ENCODE measurements at regions not wholly inside any gene's neighbourhood (a gene's known extent, or its start where the extent isn't known, plus 50 kb on each side); places are given as distances from the start of the nearest gene placed in this dataset.

DNA sequence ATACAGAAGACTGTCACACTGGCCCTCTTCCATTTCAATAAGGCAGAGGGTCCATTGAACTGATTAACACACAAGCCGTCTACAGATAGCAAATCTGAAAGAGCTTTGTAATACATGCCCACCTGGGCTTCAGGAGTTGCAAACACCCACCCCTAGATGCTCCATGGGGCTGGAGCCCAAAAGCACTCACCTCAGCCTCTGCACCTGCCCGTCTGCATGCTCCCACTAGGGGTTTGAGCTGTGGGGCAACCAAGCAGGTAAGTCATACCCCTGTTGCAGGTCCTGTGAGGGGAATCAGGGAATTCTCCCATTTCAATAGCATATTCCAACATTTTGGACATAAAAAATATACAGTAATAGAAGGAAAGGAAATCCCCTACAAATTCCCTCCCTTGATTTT, 243.0 kb upstream of the KCNIP4 start:
- no TSS peak for BruUV-seq (replicated peaks)
- intact Hi-C loops (cut with micrococcal nuclease; ENCODE audit: unreplicated experiment): no loop called here
- TF ChIP-seq NFYA (IDR thresholded peaks at IDR 0.05; ENCODE audit: borderline replicate concordance, low read depth, low read length) (no peak), TARDBP (IDR thresholded peaks at IDR 0.05; ENCODE audit: borderline replicate concordance) (no peak), MTA3 (IDR thresholded peaks at IDR 0.05; ENCODE audit: borderline replicate concordance, low read length) (no peak), RCOR1 (conservative IDR thresholded peaks at IDR 0.05; ENCODE audit: low read depth, low read length) (no peak), ESRRA (IDR thresholded peaks at IDR 0.05; ENCODE audit: low read length) (no peak), RFX5 (IDR thresholded peaks at IDR 0.05; ENCODE audit: low read depth, low read length) (no peak), E4F1 (IDR thresholded peaks at IDR 0.05; ENCODE audit: borderline replicate concordance, partially characterized antibody) (no peak), YBX1 (IDR thresholded peaks at IDR 0.05) (no peak), PAX8 (IDR thresholded peaks at IDR 0.05) (no peak), SP1 (IDR thresholded peaks at IDR 0.05; ENCODE audit: low read depth, low read length) (no peak), SUPT20H (IDR thresholded peaks at IDR 0.05; ENCODE audit: borderline replicate concordance, control insufficient read depth, low read depth, low read length) (no peak), HDAC2 (IDR thresholded peaks at IDR 0.05) (no peak), KAT2A (conservative IDR thresholded peaks at IDR 0.05; ENCODE audit: control insufficient read depth, low read depth, low read length) (no peak), SMAD1 (IDR thresholded peaks at IDR 0.05; ENCODE audit: low read depth, partially characterized antibody) (no peak), BRCA1 (IDR thresholded peaks at IDR 0.05; ENCODE audit: low read depth, low read length) (no peak), CBX5 (IDR thresholded peaks at IDR 0.05; ENCODE audit: low read depth) (no peak), MTA2 (IDR thresholded peaks at IDR 0.05; ENCODE audit: low read depth) (no peak), POLR2AphosphoS5 (IDR thresholded peaks at IDR 0.05; ENCODE audit: low read length) (no peak)
- H3K4me3 ChIP-seq: no peak overlapping the region
- ChIA-PET POLR2A (no interaction called here), CTCF (no interaction called here), SMC1A (ENCODE audit: uncharacterized antibody, unreplicated experiment) (no interaction called here), RAD21 (ENCODE audit: unreplicated experiment) (no interaction called here)
- no peak overlapping the region for H2AFZ ChIP-seq (ENCODE audit: control insufficient read depth, low read depth, low read length)
- no peaks in the 10 kb centered on the region for H3K79me2 ChIP-seq (ENCODE audit: control insufficient read depth, insufficient read depth, low read length)
- DNase-seq (ENCODE audit: low read depth, low spot score): no peak
- WGBS (ENCODE audit: insufficient coverage, insufficient replicate concordance, low lambda C conversion rate, missing lambda C conversion rate): 5% methylated on average over 2 of the region's 2 CpGs
- no peaks in the 10 kb centered on the region for H4K20me1 ChIP-seq (ENCODE audit: control insufficient read depth, insufficient read depth)
- no peak for ATAC-seq
- H3K36me3 ChIP-seq (ENCODE audit: control insufficient read depth in 2 of 2, insufficient read depth in 2 of 2, low read length in 1 of 2): no peaks in the 10 kb centered on the region
- no peak overlapping the region for H3K27ac ChIP-seq (ENCODE audit: control insufficient read depth, insufficient read depth)
- H3K4me2 ChIP-seq (ENCODE audit: control insufficient read depth, insufficient read depth): no peak overlapping the region
- FAIRE-seq: no peak
- H3K4me1 ChIP-seq (ENCODE audit: control insufficient read depth, insufficient read depth, low read length): no peaks in the 10 kb centered on the region
- in situ Hi-C loops (cut with MboI): no loop called here
- H3K9me3 ChIP-seq (replicated peaks; ENCODE audit: control insufficient read depth, insufficient read depth, low read length): no peaks in the 10 kb centered on the region
- H3K9ac ChIP-seq (ENCODE audit: control insufficient read depth, insufficient read depth, low read length): no peak overlapping the region
- H3K27me3 ChIP-seq (replicated peaks in 1 of 2; ENCODE audit: control insufficient read depth in 2 of 2, insufficient read depth in 2 of 2, low read length in 1 of 2): no peaks in the 10 kb centered on the region
